A549 (cell line): ENCODE measurements at regions not wholly inside any gene's neighbourhood (a gene's known extent, or its start where the extent isn't known, plus 50 kb on each side); places are given as distances from the start of the nearest gene placed in this dataset.

Source experiments
- ATAC-seq, 2 experiments: fragments of 200-7000 bp in 1 of 2; fragments of >200 bp in 1 of 2; cut with Nextera tagmentation in 1 of 2; cut with Tn5 transposase in 1 of 2; 3 replicates each; pipeline versions ENCODE4 v1.8.0 to v1.9.1; 2018 to 2020; ENCODE audit warnings: mild to moderate bottlenecking in 1 of 2, moderate library complexity in 1 of 2
- CTCF ChIA-PET: fragments of 300-600 bp; sonication (Branson Sonifier 250); formaldehyde crosslinking; extraction: SDS; loops from one replicate; lab custom pipeline; 2021; ENCODE audit warnings: antibody characterized with exemption, inconsistent platforms; lab: Yijun Ruan, JAX
- POLR2A ChIA-PET: fragments of 350-600 bp; formaldehyde crosslinking; extraction: SDS; loops from one replicate; lab custom pipeline; 2021; ENCODE audit warnings: antibody characterized with exemption, inconsistent platforms; lab: Yijun Ruan, JAX
- DNase-seq, 2 experiments: peaks; one replicate each; pipeline versions ENCODE4 v3.0.0 to v3.0.0-alpha.2; 2011 to 2016; ENCODE audit warnings: low read depth in 1 of 2, low spot score in 1 of 2
- FAIRE-seq: peaks from 2 replicates; lab custom pipeline; 2011; peaks lifted over from hg19 to GRCh38; lab: Jason Lieb, UNC
- H3K27ac ChIP-seq, 2 experiments: fragments of >200 bp; sonication (Bioruptor Twin); formaldehyde crosslinking; 3 replicates each; pipeline ENCODE4 v1.5.1; 2016 to 2017
- H3K4me1 ChIP-seq: fragments of >200 bp; sonication (Bioruptor Twin); formaldehyde crosslinking; 3 replicates; pipeline ENCODE4 v1.6.1; 2016
- H3K4me2 ChIP-seq: fragments of >200 bp; sonication (Bioruptor Twin); formaldehyde crosslinking; 3 replicates; pipeline ENCODE4 v1.6.1; 2016
- H3K4me3 ChIP-seq: fragments of >200 bp; sonication (Bioruptor Twin); formaldehyde crosslinking; 3 replicates; pipeline ENCODE4 v1.5.1; 2016
- H3K9me3 ChIP-seq: fragments of >200 bp; sonication (Bioruptor Twin); formaldehyde crosslinking; 3 replicates; pipeline ENCODE4 v1.6.1; 2016
- BCL3 ChIP-seq: fragments of >200 bp; sonication (Bioruptor Twin); formaldehyde crosslinking; IDR thresholded peaks from 3 replicates; pipeline ENCODE4 v1.6.1; 2016
- CEBPB ChIP-seq, 2 experiments: fragments of >200 bp in 1 of 2; sonication (Bioruptor Twin) in 1 of 2; formaldehyde crosslinking in 1 of 2; IDR thresholded peaks; 2 replicates each; pipeline ENCODE4 v1.6.1; 2012 to 2016
- CTCF ChIP-seq: fragments of >200 bp; sonication (Bioruptor Twin); formaldehyde crosslinking; IDR thresholded peaks from 3 replicates; pipeline ENCODE4 v1.5.1; 2016
- EHF ChIP-seq: fragments of 250-450 bp; sonication (Bioruptor Pico); IDR thresholded peaks from 2 replicates; pipeline ENCODE4 v1.5.0; 2020; ENCODE audit warnings: mild to moderate bottlenecking
- FOSB ChIP-seq: fragments of 250-450 bp; sonication (Bioruptor Pico); IDR thresholded peaks from 2 replicates; pipeline ENCODE4 v1.5.0; 2020; ENCODE audit warnings: mild to moderate bottlenecking, moderate library complexity
- HDAC2 ChIP-seq: fragments of 200-600 bp; sonication (generic); IDR thresholded peaks from 2 replicates; pipeline ENCODE4 v1.6.1; 2016
- HOXB5 ChIP-seq: fragments of 250-450 bp; sonication (Bioruptor Pico); IDR thresholded peaks from 2 replicates; pipeline ENCODE4 v1.5.0; 2020; ENCODE audit warnings: mild to moderate bottlenecking, moderate library complexity
- KDM5A ChIP-seq: fragments of 200-600 bp; sonication (generic); IDR thresholded peaks from 2 replicates; pipeline ENCODE4 v1.6.1; 2016; ENCODE audit warnings: antibody characterized with exemption, mild to moderate bottlenecking
- MAFK ChIP-seq: fragments of 450-650 bp; IDR thresholded peaks from 2 replicates; pipeline ENCODE4 v1.6.1; 2014; ENCODE audit not compliant: partially characterized antibody
- MAX ChIP-seq: IDR thresholded peaks from 2 replicates; pipeline ENCODE4 v1.6.1; 2012
- MAZ ChIP-seq: fragments of 150-350 bp; IDR thresholded peaks from 2 replicates; pipeline ENCODE4 v1.6.1; 2014; ENCODE audit warnings: antibody characterized with exemption, low read depth, low read length, borderline replicate concordance
- MYC ChIP-seq: IDR thresholded peaks from 2 replicates; pipeline ENCODE4 v1.6.1; 2012; ENCODE audit warnings: mild to moderate bottlenecking, inconsistent platforms, low read length, improper control_type of control experiment, borderline replicate concordance
- NR3C1 ChIP-seq: fragments of >200 bp; sonication (Bioruptor Twin); formaldehyde crosslinking; IDR thresholded peaks from 3 replicates; pipeline ENCODE4 v1.6.1; 2017
- PHF8 ChIP-seq: fragments of 200-600 bp; sonication (generic); IDR thresholded peaks from 2 replicates; pipeline ENCODE4 v1.6.1; 2016; ENCODE audit warnings: low read depth, mild to moderate bottlenecking, antibody characterized with exemption, moderate library complexity, borderline replicate concordance
- RAD21 ChIP-seq, 2 experiments: fragments of >200 bp in 1 of 2; sonication (Bioruptor Twin) in 1 of 2; formaldehyde crosslinking in 1 of 2; IDR thresholded peaks in 1 of 2; conservative IDR thresholded peaks in 1 of 2; 2 replicates in 1 of 2; 3 replicates in 1 of 2; pipeline ENCODE4 v1.6.1; 2012 to 2018; ENCODE audit warnings: inconsistent platforms in 1 of 2
- RARB ChIP-seq: fragments of 250-450 bp; sonication (Bioruptor Pico); IDR thresholded peaks from 2 replicates; pipeline ENCODE4 v1.8.0; 2021; ENCODE audit warnings: mild to moderate bottlenecking, moderate library complexity
- RCOR1 ChIP-seq: fragments of 150-350 bp; IDR thresholded peaks from 2 replicates; pipeline ENCODE4 v1.6.1; 2014; ENCODE audit warnings: antibody characterized with exemption, low read length, low read depth
- REST ChIP-seq: fragments of 200-600 bp; sonication (generic); IDR thresholded peaks from 2 replicates; pipeline ENCODE4 v1.6.1; 2016; ENCODE audit warnings: antibody characterized with exemption, mild to moderate bottlenecking, moderate library complexity
- RNF2 ChIP-seq: fragments of 200-600 bp; sonication (generic); IDR thresholded peaks from 2 replicates; pipeline ENCODE4 v1.6.1; 2016; ENCODE audit warnings: low read depth, mild to moderate bottlenecking, antibody characterized with exemption, moderate library complexity, borderline replicate concordance
- SMC3 ChIP-seq: fragments of >200 bp; sonication (Bioruptor Twin); formaldehyde crosslinking; IDR thresholded peaks from 3 replicates; pipeline ENCODE4 v1.6.1; 2018; ENCODE audit warnings: inconsistent platforms
- SREBF2 ChIP-seq: fragments of 450-650 bp; IDR thresholded peaks from 2 replicates; pipeline ENCODE4 v1.6.1; 2014; ENCODE audit warnings: mild to moderate bottlenecking, moderate library complexity
- TFCP2L1 ChIP-seq: fragments of 250-450 bp; sonication (Bioruptor Pico); IDR thresholded peaks from 2 replicates; pipeline ENCODE4 v1.5.0; 2021; ENCODE audit warnings: mild to moderate bottlenecking
- TP53 ChIP-seq: fragments of 250-450 bp; sonication (Bioruptor Pico); IDR thresholded peaks from 2 replicates; pipeline ENCODE4 v1.5.0; 2021; ENCODE audit warnings: mild to moderate bottlenecking, moderate library complexity
- USF2 ChIP-seq: fragments of 450-650 bp; IDR thresholded peaks from 2 replicates; pipeline ENCODE4 v1.6.1; 2014; ENCODE audit warnings: antibody characterized with exemption
- ZFP36 ChIP-seq: fragments of 450-650 bp; IDR thresholded peaks from 2 replicates; pipeline ENCODE4 v1.6.1; 2014; ENCODE audit warnings: borderline replicate concordance; ENCODE audit not compliant: partially characterized antibody
- WGBS: methylation state at CpG from one replicate; pipeline ENCODE4 v1.1.6; 2017; ENCODE audit errors: missing lambda C conversion rate; 5-methylcytosine and 5-hydroxymethylcytosine counted together

DNA sequence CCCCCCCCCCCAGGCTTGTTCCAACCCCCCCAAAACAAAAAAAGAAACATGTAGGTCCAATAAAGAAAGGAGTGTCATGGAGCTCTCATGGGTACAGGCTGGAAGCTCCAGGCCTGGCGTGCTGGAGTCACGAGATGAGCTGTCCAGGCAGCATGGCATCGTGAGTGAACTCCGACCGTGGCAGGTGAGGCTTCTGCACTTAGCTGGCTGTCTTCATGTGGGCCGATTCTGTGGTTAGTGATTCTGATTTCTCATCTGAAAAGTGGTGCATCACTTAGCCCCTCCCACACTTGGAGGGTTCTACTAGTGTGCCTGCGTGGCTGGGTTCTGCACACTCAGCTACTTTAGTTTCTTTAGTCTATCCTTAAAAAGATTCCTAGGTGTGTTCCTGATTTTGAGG, 126.4 kb upstream of the MGAT5 start:
- H3K4me2 ChIP-seq, result no peak overlapping the region
- FAIRE-seq, result no peak
- TF ChIP-seq EHF (CRISPR knock-in tag), result no peak
- no peak for TF ChIP-seq MYC
- TF ChIP-seq CEBPB (IDR thresholded peaks at IDR 0.05), result no peak
- TF ChIP-seq, all 56 proteins: peak for 0
- H3K9me3 ChIP-seq, result no peaks in the 10 kb centered on the region
- no peak for DNase-seq
- no peak overlapping the region for H3K4me3 ChIP-seq
- peaks cover 20% of the 10 kb centered on the region for H3K4me1 ChIP-seq
- ChIA-PET CTCF (interaction anchor here (1.5 kb wide), 1 partner anchor 10 kb away, joined by 8 read pairs; no protein-coding TSS in a partner anchor), POLR2A (no interaction called here)
- no peak overlapping the region for H3K27ac ChIP-seq
- ATAC-seq, result no peak
- 93% methylated on average over 7 of the region's 7 CpGs for WGBS

DNA sequence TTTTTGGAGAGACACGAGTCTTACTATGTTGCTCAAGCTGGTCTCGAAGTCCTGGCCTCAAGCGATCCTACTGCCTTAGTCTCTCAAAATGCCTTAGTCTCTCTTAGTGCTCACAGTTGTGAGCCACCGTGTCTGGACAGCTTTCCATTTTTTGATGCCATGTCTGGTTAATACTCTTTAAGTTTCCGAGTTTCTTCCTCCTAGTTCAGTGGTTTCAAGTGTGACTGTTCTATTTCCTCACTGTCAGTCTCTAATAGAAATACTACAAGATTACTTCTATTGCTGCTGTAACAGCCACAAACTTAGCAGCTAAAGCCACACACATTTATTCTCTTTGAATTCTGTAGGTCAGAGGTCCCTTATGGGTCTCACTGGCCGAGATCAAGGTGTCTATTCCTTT, 125.1 kb upstream of the MGAT5 start:
- ChIA-PET POLR2A (no interaction called here), CTCF (interaction anchor here (0.8 to 0.9 kb wide), 2 partner anchors 10 to 11 kb away, joined by 3 read pairs; no protein-coding TSS in a partner anchor)
- Histone ChIP-seq H3K27ac (no peak overlapping the region), H3K4me1 (peaks cover 15% of the 10 kb centered on the region), H3K4me2 (no peak overlapping the region)
- 94% methylated on average over 6 of the region's 6 CpGs for WGBS
- DNase-seq, result no peak
- no peak for TF ChIP-seq KDM5A
- TF ChIP-seq FOSB, result no peak
- TF ChIP-seq MAX, result no peak
- TF ChIP-seq USF2, result no peak
- TF ChIP-seq RARB (CRISPR knock-in tag), result no peak
- no peak for TF ChIP-seq RNF2
- no peak for TF ChIP-seq RAD21 (conservative IDR thresholded peaks at IDR 0.05 in 1 of 2, IDR thresholded peaks at IDR 0.05 in 1 of 2)
- TF ChIP-seq BCL3, result no peak
- TF ChIP-seq EHF (CRISPR knock-in tag), result no peak
- TF ChIP-seq SMC3, result no peak
- TF ChIP-seq NR3C1, result no peak
- TF ChIP-seq CTCF, result no peak
- no peak for TF ChIP-seq TP53 (CRISPR knock-in tag)
- TF ChIP-seq SREBF2, result no peak
- TF ChIP-seq MYC, result no peak
- TF ChIP-seq, all 56 proteins: peak for 0
- Histone ChIP-seq H3K4me3 (no peak overlapping the region), H3K9me3 (no peaks in the 10 kb centered on the region)
- ATAC-seq (no peak), FAIRE-seq (no peak)

DNA sequence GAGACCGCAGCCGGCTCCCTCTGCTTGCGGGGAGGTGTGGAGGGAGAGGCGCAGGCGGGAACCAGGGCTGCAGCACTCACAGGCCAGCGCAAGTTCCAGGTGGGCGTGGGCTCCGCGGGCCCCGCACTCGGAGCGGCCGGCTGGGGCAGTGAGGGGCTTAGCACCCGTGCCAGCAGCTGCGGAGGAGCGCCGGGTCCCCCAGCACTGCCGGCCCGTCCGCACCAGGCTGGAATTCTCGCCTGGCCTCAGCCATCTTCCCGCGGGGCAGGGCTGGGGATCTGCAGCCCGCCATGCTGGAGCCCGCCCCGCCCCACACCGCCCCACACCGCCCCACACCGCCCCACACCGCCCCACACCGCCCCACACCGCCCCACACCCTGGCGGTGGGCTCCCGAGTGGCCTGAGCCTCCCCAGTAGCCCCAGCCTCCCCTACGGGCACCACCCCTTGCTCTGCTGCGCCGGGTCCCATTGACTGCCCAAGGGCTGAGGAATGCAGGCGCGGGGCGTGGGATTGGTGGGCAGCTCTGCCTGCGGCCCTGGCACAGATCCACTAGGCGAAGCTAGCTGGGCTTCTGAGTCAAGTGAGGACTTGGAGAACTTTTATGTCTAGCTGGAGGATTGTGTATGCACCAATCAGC, 123.9 kb upstream of the MGAT5 start:
- FAIRE-seq, result no peak
- no peaks in the 10 kb centered on the region for H3K9me3 ChIP-seq
- DNase-seq, result no peak
- no peak overlapping the region for H3K4me2 ChIP-seq
- H3K4me3 ChIP-seq, result no peak overlapping the region
- ChIA-PET POLR2A (interaction anchor here (0.6 kb wide), 1 partner anchor 71 kb away, joined by 4 read pairs; no protein-coding TSS in a partner anchor), CTCF (interaction anchor here (0.9 kb wide), 1 partner anchor 11 kb away, joined by 5 read pairs; no protein-coding TSS in a partner anchor)
- 93% methylated on average over 17 of the region's 42 CpGs for WGBS
- H3K27ac ChIP-seq, result no peak overlapping the region
- no peak for ATAC-seq
- peaks cover 5% of the 10 kb centered on the region; the same call in 2 of the 3 replicates for H3K4me1 ChIP-seq
- no peak for TF ChIP-seq SMC3
- TF ChIP-seq MAZ, result no peak
- no peak for TF ChIP-seq ZFP36
- no peak for TF ChIP-seq MAFK
- no peak for TF ChIP-seq HDAC2
- TF ChIP-seq PHF8, result no peak
- TF ChIP-seq HOXB5 (CRISPR knock-in tag), result no peak
- TF ChIP-seq RCOR1, result no peak
- no peak for TF ChIP-seq TFCP2L1
- no peak for TF ChIP-seq REST
